ENCODE measurements at regions not wholly inside any gene's neighbourhood (a gene's known extent, or its start where the extent isn't known, plus 50 kb on each side); places are given as distances from the start of the nearest gene placed in this dataset.
"Not testable (repeated sequence)": the region's sequence is repeated elsewhere in the genome, so short reads cannot be mapped to it uniquely, and the experiment has no call there.

DNA sequence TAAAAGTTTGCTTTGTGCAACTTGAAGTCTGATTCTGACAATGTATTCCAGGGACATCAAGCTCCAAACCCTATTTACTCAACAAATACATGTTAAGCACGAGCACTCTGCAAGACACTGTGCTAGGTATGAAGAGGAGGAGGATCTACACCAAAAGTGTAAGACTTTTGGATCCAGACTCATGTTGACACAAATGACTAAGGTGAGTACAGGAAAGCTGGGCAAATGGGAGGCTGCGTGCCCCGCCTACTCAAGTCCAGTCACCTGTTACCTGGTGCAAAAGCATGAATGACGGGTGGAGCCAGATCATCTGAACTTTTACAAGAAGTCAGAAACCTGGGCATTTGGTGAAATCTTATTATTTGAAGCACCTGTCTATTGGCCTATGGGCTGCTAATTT is 120.7 kb downstream of the ABCC12 start:
- no peak overlapping the region for H3K4me3 ChIP-seq (ENCODE audit: low read depth, low read length)
- TF ChIP-seq, protein P1, sequence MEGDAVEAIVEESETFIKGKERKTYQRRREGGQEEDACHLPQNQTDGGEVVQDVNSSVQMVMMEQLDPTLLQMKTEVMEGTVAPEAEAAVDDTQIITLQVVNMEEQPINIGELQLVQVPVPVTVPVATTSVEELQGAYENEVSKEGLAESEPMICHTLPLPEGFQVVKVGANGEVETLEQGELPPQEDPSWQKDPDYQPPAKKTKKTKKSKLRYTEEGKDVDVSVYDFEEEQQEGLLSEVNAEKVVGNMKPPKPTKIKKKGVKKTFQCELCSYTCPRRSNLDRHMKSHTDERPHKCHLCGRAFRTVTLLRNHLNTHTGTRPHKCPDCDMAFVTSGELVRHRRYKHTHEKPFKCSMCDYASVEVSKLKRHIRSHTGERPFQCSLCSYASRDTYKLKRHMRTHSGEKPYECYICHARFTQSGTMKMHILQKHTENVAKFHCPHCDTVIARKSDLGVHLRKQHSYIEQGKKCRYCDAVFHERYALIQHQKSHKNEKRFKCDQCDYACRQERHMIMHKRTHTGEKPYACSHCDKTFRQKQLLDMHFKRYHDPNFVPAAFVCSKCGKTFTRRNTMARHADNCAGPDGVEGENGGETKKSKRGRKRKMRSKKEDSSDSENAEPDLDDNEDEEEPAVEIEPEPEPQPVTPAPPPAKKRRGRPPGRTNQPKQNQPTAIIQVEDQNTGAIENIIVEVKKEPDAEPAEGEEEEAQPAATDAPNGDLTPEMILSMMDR (IDR thresholded peaks at IDR 0.05; ENCODE audit: low read depth, low read length): no peak
- no peak for DNase-seq (ENCODE audit: low read depth, low spot score)
- in situ Hi-C loops (cut with HindIII; ENCODE audit: low sequenced_read_pairs): no loop called here

DNA sequence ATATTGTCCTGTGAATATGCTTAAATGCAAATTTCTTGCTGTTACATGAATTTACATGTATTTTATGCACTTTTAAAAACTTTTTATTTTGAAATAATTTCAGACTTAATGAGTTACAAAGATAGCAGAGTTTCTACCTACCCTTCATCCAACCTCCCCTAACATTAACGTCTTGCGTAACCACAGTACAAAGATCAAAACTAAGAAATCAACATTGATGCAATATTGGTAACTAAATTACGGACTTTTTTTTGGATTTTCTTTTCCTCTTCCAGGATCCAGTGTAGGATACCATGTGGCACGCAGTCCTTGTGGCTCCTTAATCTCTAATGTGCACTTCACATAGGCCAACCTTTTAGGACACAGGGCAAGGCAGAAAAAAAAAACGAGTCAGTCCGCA is 124.9 kb downstream of the ABCC12 start:
- H3K4me3 ChIP-seq (ENCODE audit: low read depth, low read length): no peak overlapping the region
- TF ChIP-seq, protein P1 (IDR thresholded peaks at IDR 0.05; ENCODE audit: low read depth, low read length): no peak
- in situ Hi-C loops (cut with HindIII; ENCODE audit: low sequenced_read_pairs): no loop called here
- no peak for DNase-seq (ENCODE audit: low read depth, low spot score)

DNA sequence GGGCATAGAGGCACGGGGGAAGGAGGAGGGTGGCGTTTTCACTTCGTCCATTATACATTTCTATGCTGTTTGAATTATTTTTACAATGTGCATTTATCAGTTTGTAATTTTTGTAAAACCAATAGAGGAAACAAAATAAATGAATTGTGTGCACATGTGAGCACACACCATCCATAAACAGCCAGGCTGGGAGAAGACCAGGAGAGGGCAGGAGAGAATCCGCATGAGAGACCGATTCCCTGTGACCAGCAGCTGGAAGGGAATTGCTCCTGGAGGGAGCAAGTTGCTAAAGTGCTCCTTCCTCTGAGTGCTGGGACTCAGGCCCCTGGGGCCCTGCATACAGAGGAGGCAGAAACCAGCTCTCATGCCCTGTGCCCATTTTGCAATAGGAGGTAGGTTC is 126.0 kb downstream of the ABCC12 start:
- in situ Hi-C loops (cut with HindIII; ENCODE audit: low sequenced_read_pairs): no loop called here
- TF ChIP-seq, protein P1 (IDR thresholded peaks at IDR 0.05; ENCODE audit: low read depth, low read length): no peak
- H3K4me3 ChIP-seq (ENCODE audit: low read depth, low read length): no peak overlapping the region

DNA sequence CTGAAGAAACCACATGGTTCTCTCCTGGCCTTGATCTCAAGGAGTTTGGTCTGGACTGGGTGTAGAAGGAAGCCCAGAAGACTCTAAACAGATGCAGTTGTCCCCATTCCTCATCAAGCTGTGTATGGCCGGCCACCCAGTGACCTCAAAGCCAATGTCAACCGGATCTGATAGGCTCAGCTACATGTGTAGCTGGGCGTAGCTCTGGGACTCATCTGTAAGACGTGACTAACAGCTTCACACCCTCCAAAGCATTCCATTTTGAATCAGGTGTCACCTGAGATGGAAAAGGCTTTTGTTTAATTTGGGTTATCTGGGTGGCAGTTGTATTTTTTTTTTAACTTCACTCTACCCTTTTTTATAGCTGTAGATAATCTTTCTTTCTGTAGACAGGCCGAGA is 130.4 kb downstream of the ABCC12 start:
- TF ChIP-seq, protein P1 (IDR thresholded peaks at IDR 0.05; ENCODE audit: low read depth, low read length): no peak
- in situ Hi-C loops (cut with HindIII; ENCODE audit: low sequenced_read_pairs): no loop called here
- no peak overlapping the region for H3K4me3 ChIP-seq (ENCODE audit: low read depth, low read length)
- no peak for DNase-seq (ENCODE audit: low read depth, low spot score)

More for the DNA sequence above, 126.0 kb downstream of the ABCC12 start:
- no peak for DNase-seq (ENCODE audit: low read depth, low spot score)

DNA sequence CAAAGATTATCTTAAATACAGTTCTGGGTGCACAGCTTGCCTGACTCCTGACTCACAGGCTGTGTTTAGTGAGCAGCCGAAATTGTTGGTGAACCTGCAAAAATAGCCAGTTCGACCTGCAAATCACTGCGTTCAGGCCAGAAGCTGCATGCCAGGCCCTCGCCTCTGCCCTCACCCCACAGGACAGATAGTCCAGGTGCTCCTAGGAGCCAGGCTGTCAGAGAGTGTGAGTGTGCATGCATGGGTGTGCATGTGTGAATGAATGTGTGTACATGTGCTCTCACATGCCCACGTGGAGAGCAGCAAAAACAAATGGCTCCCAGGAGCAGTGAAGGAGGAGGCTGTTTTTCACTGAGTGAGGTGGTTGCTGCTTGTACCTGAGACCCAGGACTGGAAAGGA is 131.8 kb downstream of the ABCC12 start:
- H3K4me3 ChIP-seq (ENCODE audit: low read depth, low read length): no peak overlapping the region
- in situ Hi-C loops (cut with HindIII; ENCODE audit: low sequenced_read_pairs): no loop called here
- DNase-seq (ENCODE audit: low read depth, low spot score): no peak
- TF ChIP-seq, protein P1 (IDR thresholded peaks at IDR 0.05; ENCODE audit: low read depth, low read length): no peak

DNA sequence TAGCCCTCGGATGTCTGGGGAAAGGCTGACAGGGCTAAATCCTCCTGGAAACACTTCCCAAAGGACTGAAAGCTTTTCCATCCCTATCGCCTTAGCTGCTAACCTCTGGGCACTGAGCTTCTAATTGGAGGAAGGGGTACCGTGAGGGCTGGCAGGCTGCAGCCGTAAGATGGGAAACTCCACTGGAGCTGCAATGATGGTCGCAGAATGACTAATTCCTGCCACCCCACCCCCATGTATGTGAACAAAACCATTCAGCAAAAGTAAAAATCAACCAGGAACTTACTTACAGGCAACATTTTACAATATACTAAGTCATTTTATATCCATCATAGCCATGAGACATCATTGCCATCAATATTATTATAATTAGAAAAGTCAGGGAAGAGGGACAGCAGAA is 133.3 kb downstream of the ABCC12 start:
- no peak for DNase-seq (ENCODE audit: low read depth, low spot score)
- H3K4me3 ChIP-seq (ENCODE audit: low read depth, low read length): no peak overlapping the region
- in situ Hi-C loops (cut with HindIII; ENCODE audit: low sequenced_read_pairs): no loop called here
- TF ChIP-seq, protein P1 (IDR thresholded peaks at IDR 0.05; ENCODE audit: low read depth, low read length): no peak

DNA sequence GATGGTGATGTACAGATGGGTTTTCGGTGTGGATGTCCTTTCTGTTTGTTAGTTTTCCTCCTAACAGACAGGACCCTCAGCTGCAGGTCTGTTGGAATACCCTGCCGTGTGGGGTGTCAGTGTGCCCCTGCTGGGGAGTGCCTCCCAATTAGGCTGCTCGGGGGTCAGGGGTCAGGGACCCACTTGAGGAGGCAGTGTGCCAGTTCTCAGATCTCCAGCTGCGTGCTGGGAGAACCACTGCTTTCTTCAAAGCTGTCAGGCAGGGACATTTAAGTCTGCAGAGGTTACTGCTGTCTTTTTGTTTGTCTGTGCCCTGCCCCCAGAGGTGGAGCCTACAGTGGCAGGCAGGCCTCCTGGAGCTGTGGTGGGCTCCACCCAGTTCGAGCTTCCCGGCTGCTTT is 135.2 kb downstream of the ABCC12 start:
- in situ Hi-C loops (cut with HindIII; ENCODE audit: low sequenced_read_pairs); H3K4me3 ChIP-seq (ENCODE audit: low read depth, low read length); DNase-seq (ENCODE audit: low read depth, low spot score): not testable (repeated sequence)

Measured in astrocyte of the spinal cord (primary cell).